GM12801 (cell line): ENCODE measurements at regions not wholly inside any gene's neighbourhood (a gene's known extent, or its start where the extent isn't known, plus 50 kb on each side); places are given as distances from the start of the nearest gene placed in this dataset.

Experiments
- CTCF ChIP-seq: IDR thresholded peaks from one replicate; pipeline ENCODE4 v1.5.1; 2011; ENCODE audit warnings: control low read depth; ENCODE audit not compliant: insufficient read length; ENCODE audit errors: extremely low read depth

DNA sequence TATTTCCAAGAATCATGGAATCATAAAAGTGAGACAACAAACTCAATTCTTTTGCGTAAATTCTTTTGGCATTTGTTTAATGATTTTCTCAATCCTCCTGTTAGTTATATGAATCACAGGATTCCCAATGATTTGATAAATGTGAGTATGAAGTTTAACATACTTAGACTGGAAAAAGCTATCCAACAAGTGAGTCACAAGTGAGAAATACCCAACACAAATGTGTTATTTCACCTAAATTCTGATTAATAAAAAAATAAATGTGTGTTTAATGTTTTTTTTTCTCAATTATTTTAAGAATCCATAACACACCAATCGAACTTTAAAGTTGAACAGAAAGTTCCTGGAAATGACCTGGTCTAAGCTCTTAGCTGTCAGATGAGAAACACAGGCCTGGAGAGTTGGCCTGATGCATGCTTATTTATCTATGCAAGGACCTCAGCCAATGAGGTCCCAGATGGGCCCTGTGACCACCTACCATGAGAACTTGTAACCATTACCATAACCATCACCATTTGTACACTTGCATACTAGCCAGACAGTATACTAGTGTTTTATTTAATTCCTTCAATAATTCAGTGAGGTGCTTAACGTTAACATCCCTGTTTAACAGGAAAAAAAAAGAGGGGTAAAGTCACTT lies 386.7 kb downstream of the SPRY1 start:
- no peak for TF ChIP-seq CTCF

DNA sequence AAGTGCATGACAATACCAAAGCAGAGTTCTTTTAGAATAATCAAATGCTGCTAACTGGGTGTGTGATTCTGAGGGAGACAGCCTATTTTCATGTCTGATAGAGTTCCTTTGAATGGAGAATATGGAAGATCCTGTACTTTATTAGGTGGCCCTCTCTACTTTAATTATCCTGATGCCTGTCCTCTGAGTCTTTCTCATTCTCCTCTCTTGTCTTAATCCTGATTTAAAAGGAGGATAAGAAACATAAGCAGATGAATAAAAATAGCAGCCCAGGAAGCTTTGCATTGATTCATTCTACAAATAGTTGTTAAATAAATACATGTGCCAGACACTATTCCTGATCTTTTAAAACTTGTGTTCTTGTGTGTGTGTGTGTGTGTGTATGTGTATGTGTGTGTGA lies 387.3 kb downstream of the SPRY1 start:
- no peak for TF ChIP-seq CTCF

DNA sequence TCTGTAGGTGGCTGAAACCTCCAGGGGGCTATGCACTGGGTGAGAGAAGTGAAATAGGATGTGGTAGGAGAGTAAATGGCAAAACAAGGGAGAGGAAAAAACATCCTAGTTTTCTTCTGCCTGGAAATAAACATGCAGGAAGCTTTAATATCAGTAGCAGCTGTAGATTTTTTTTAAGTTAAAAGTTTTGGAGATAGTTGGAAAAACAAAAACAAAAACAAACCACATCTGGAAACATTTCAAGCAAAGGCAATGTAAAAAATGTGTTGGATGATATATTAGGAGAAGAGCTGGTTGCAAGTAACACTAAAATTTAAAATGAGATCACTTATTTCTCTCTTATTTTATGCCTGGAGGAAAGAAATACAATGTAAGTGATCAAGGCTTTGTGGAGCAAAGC lies 388.0 kb downstream of the SPRY1 start:
- TF ChIP-seq CTCF, result no peak

- TF ChIP-seq CTCF, result no peak
These were observed 388.9 kb downstream of the SPRY1 start for GRCh38 chr4:123785538-123785937.

- TF ChIP-seq CTCF, result no peak
These were observed 389.7 kb downstream of the SPRY1 start for GRCh38 chr4:123786163-123786915.

DNA sequence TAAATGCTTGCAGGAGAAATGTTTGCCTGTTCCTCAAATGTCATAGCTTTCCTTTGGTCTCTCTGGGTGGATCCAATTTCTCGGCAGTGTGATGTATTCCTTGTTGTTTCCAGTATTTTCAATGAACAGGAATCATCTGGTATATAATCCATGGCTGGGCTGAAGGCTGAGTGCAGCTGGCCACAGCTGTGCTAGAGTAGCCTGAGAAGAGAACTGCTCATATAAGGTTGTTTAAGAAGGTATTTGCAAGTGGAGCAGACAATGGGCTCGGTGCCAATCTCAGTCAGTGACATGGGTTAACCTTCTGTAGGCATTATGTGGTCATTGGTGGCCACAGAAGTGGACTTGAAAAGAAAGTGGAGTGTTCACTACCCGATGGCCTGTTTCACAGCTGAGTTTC lies 390.3 kb downstream of the SPRY1 start:
- no peak for TF ChIP-seq CTCF

DNA sequence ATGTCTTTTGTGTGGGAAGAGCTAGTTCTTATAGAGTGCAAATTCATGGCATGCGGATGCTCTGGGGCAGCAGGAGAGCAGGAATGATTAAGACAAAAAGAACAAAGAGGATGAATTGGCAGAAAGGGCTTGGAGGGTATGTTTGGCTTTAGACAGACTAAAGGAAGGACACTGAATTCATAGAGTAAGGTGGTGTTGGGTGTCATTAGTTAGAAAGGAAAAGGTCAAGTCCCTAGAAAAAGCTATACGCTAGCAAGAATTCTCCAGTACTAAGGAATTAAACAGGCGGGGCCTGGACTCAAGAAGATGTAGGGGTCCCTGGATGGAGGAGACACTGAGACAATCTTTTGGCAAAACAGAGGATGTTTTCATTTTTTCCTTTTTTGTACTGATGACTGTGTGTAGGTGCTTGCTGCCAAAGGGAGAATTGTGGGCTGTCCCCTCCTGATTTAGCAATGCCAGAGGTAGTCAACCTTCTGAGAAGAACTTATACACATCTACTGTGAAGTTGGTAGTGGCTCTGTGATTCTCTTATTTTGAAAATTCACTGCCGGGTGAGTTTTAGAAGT lies 391.0 kb downstream of the SPRY1 start:
- TF ChIP-seq CTCF, result no peak
